Neural crest cell (in vitro differentiated cells): ENCODE measurements at regions not wholly inside any gene's neighbourhood (a gene's known extent, or its start where the extent isn't known, plus 50 kb on each side); places are given as distances from the start of the nearest gene placed in this dataset.

Experiments used
- DNase-seq: peaks from one replicate; pipeline ENCODE4 v3.0.0; 2021; ENCODE audit warnings: low read depth, mixed read lengths, low spot score
- H3K27ac Mint-ChIP-seq: one replicate; pipeline ENCODE4 v1.8.0; 2021; ENCODE audit warnings: mild to moderate bottlenecking, mixed read lengths; ENCODE audit not compliant: unreplicated experiment
- H3K27me3 Mint-ChIP-seq: 2 replicates; pipeline ENCODE4 v1.8.0; 2021; ENCODE audit warnings: low read depth, mild to moderate bottlenecking, mixed read lengths
- H3K36me3 Mint-ChIP-seq: 2 replicates; pipeline ENCODE4 v1.8.0; 2021; ENCODE audit warnings: low read depth, mild to moderate bottlenecking, mixed read lengths
- H3K4me1 Mint-ChIP-seq: 2 replicates; pipeline ENCODE4 v1.8.0; 2021; ENCODE audit warnings: mixed read lengths
- H3K4me3 Mint-ChIP-seq: one replicate; pipeline ENCODE4 v1.8.0; 2021; ENCODE audit warnings: mild to moderate bottlenecking, mixed read lengths
- H3K9me3 Mint-ChIP-seq: 2 replicates; pipeline ENCODE4 v1.8.0; 2021; ENCODE audit warnings: mixed read lengths
- TF ChIP-seq, protein P1 (sequence below): fragments of 200-600 bp; sonication (generic); conservative IDR thresholded peaks from 2 replicates; pipeline ENCODE4 v1.5.0; 2021; ENCODE audit warnings: antibody characterized with exemption, mild to moderate bottlenecking

DNA sequence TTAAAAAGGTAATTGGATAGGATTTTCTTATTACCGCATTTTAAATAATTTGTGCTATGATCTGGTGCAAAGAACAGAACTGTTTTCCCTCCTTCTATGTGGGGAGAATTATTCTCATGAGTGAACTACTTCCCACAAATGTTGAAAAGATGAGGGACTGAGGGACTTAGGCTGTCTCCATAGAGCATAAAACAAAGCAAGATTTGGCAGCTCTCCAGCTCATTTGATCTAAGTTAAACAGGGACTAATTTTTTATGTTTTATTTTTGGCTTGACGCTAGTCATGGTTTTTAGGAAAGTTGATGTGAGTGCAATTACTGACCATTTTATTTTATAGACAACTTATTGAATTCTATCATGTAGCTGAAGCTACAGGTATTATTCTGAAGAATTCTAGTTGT lies 362.3 kb downstream of the HLX start:
- Mint-ChIP-seq H3K36me3 (no peaks in the 10 kb centered on the region), H3K4me1 (no peaks in the 10 kb centered on the region), H3K9me3 (no peaks in the 10 kb centered on the region), H3K4me3 (no peak overlapping the region), H3K27ac (no peak overlapping the region), H3K27me3 (no peaks in the 10 kb centered on the region)
- TF ChIP-seq, protein P1, sequence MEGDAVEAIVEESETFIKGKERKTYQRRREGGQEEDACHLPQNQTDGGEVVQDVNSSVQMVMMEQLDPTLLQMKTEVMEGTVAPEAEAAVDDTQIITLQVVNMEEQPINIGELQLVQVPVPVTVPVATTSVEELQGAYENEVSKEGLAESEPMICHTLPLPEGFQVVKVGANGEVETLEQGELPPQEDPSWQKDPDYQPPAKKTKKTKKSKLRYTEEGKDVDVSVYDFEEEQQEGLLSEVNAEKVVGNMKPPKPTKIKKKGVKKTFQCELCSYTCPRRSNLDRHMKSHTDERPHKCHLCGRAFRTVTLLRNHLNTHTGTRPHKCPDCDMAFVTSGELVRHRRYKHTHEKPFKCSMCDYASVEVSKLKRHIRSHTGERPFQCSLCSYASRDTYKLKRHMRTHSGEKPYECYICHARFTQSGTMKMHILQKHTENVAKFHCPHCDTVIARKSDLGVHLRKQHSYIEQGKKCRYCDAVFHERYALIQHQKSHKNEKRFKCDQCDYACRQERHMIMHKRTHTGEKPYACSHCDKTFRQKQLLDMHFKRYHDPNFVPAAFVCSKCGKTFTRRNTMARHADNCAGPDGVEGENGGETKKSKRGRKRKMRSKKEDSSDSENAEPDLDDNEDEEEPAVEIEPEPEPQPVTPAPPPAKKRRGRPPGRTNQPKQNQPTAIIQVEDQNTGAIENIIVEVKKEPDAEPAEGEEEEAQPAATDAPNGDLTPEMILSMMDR, result no peak
- no peak for DNase-seq

DNA sequence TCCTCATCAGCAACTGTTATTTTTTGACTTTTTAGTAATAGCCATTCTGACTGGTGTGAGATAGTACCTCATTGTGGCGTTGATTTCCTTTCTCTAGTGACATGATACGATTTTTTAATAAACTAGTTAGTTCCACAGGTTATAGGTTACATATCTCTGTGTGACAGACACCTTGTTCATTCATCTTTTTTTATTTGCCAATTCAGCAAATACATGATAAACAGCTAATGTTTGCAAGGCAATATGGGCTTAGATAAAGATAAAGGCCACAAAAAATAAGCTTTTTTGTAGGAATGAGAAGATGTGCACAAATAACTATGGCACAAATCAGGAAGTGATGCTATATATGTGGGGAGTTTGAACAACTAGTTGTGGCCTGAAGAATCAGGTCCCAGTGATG lies 366.8 kb downstream of the HLX start:
- DNase-seq, result no peak
- Mint-ChIP-seq H3K27me3 (no peaks in the 10 kb centered on the region), H3K36me3 (no peaks in the 10 kb centered on the region), H3K9me3 (no peaks in the 10 kb centered on the region), H3K27ac (no peak overlapping the region), H3K4me1 (no peaks in the 10 kb centered on the region), H3K4me3 (no peak overlapping the region)
- TF ChIP-seq, protein P1, result no peak

DNA sequence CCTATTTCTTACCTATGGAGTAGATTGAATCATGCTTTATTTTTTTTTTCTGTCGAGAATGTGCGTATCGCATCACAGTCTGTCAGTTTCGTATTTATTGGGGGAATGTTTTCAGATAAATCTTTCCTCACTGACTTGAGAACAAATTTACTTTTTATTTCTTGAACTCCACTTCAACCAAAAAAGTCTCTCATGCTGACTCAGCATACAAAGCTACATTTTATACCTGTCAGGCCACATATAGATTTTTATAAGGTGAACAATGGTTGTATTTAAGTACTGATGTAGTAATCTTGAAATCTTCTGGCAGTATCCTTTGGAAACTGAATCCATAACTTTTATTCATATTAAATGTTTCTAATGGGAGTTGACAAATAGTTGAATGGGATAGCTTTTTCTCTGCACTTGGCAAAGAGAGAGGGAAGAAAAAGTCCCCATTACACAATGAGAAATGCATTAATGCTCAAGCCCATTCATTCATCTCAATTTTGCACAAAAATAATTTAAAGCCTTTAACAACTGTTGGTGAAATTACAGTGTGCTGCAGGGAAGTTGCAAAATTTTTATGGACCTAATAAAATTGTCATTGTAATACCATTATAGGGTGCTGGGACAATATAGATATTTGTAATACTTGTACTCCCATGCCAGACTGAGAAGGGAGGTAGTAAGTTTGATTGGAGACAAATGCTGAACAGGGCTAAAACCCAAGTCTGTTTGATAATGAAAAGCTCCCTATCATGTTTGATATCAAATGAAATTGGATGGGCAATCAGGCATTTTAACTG lies 367.6 kb downstream of the HLX start:
- no peaks in the 10 kb centered on the region for H3K9me3 Mint-ChIP-seq

DNA sequence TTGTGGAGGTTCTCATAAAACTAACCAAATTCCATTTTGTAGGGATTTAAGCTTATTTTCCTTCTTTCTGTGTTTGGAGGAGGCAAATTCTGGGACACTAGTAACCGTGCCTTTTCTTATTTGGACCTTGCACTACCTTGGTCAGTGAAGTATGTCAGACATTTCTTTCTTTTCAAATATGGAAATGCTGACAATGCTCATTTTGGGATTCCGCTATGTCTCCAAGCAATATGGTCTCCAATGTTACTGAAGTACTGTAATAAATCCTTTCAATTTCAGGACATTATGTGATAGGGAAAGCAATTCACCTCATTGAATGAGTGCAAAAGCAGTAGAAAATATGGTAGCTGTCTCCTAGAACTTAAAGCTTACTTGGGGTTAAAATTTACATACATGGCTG lies 372.3 kb downstream of the HLX start:
- no peaks in the 10 kb centered on the region for H3K36me3 Mint-ChIP-seq
- H3K4me3 Mint-ChIP-seq, result no peak overlapping the region
- no peaks in the 10 kb centered on the region for H3K4me1 Mint-ChIP-seq
- H3K27me3 Mint-ChIP-seq, result no peaks in the 10 kb centered on the region
- no peak overlapping the region for H3K27ac Mint-ChIP-seq
- TF ChIP-seq, protein P1, result no peak
- H3K9me3 Mint-ChIP-seq, result peaks cover 5% of the 10 kb centered on the region
- DNase-seq, result no peak

More for the DNA sequence above, 367.6 kb downstream of the HLX start:
- no peak overlapping the region for H3K4me3 Mint-ChIP-seq
- no peaks in the 10 kb centered on the region for H3K36me3 Mint-ChIP-seq
- no peak overlapping the region for H3K27ac Mint-ChIP-seq
- no peaks in the 10 kb centered on the region for H3K27me3 Mint-ChIP-seq
- DNase-seq, result no peak
- TF ChIP-seq, protein P1, result no peak
- no peaks in the 10 kb centered on the region for H3K4me1 Mint-ChIP-seq

DNA sequence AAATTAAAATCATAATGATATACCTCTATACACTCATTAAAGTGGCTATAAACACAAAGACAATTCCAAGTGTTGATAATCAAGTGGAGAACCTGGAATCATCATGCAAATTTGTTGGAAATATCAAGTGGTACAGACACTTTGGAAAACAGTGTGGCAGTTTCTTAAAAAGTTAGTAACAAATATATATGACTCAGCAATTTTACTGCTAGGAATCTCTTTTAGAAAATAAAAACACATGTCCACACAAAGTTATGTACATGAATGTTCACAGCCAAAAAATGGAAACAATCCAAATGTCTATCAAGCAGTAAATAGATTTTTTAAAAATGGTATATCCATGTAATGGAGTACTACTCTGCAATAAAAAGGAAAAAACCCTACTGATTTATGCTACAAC lies 375.6 kb downstream of the HLX start:
- no peak overlapping the region for H3K4me3 Mint-ChIP-seq
- H3K36me3 Mint-ChIP-seq, result peaks cover 7% of the 10 kb centered on the region
- peaks cover 12% of the 10 kb centered on the region for H3K9me3 Mint-ChIP-seq
- H3K4me1 Mint-ChIP-seq, result no peaks in the 10 kb centered on the region
- DNase-seq, result no peak
- no peaks in the 10 kb centered on the region for H3K27me3 Mint-ChIP-seq
- H3K27ac Mint-ChIP-seq, result no peak overlapping the region
- TF ChIP-seq, protein P1, result no peak
